HG03175 (cell line): ENCODE measurements at regions not wholly inside any gene's neighbourhood (a gene's known extent, or its start where the extent isn't known, plus 50 kb on each side); places are given as distances from the start of the nearest gene placed in this dataset.

ENCODE experiments used
- ATAC-seq: cut with Tn5 transposase; IDR thresholded peaks from one replicate; pipeline ENCODE4 v1.9.1; 2021; ENCODE audit warnings: mild to moderate bottlenecking, moderate library complexity; ENCODE audit not compliant: unreplicated experiment

GRCh38 chr14:24693983-24694382, 60.0 kb upstream of the GZMB start:
- ATAC-seq: no peak

GRCh38 chr14:24693353-24693737, 59.4 kb upstream of the GZMB start:
- peak; percentile 20 for ATAC-seq

GRCh38 chr14:24692382-24693352, 58.7 kb upstream of the GZMB start:
- ATAC-seq: peak; percentile 74

GRCh38 chr14:24690492-24690891, 56.5 kb upstream of the GZMB start:
- peak; percentile 28 for ATAC-seq

DNA sequence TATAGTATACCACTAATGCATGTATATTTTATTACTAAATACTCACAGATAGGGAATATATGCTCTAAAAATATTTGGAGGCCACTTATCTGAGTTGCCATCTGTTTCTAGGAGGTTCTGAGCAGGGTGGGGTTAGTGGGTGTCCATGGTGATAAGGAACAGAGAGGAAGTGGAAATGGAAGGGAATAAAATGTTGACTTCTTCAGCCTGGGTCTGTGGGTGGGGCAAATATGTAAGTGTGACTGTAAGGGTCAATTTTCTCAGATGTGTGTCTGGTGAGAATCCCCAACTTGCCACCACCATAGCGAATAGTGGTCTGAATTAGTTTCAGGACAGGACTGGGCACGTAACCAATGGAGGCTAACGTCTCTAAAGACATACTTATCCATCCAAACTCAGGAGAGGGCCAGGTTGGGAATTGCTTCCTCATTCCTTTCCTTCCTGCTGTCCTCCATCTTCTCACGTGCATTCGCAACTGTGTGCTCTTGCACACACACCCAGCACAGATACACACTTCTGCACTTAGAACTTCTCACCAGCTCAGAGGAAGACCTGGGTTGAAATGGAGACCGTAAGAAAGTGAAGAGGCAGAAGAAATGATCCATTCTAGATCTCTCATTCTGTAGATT, 54.2 kb upstream of the GZMB start:
- ATAC-seq: no peak
